ENCODE measurements at regions not wholly inside any gene's neighbourhood (a gene's known extent, or its start where the extent isn't known, plus 50 kb on each side); places are given as distances from the start of the nearest gene placed in this dataset.
A peak's percentile ranks its signal among the peaks of the same experiment; 100 is the strongest.
"Not testable (repeated sequence)": the region's sequence is repeated elsewhere in the genome, so short reads cannot be mapped to it uniquely, and the experiment has no call there.

- not testable (repeated sequence) for DNase-seq (ENCODE audit: low read depth in 3 of 3)
Observed at GRCh38 chr3:130151555-130151954, 69.9 kb downstream of the ALG1L2 start.

GRCh38 chr3:130153247-130153646 lies 71.6 kb downstream of the ALG1L2 start:
- not testable (repeated sequence) for DNase-seq (ENCODE audit: low read depth in 3 of 3)

DNA sequence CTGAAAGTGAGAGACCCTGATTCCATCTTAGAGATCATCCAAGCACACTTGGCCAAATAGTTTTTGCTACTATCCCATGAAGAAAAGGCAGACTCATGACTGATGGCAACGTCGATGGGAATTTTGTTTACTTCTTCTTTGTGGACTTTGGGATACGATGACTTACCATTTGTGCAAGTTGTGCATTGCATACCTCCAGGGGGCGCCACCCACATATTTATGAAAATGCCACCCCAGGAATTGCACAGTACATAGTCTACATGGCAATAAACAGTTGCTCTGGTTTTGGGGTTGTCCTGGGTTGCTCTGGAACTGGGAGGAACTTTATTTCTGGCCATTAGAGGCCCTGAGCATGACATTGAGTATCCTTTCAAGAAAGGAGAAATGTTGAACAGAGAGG lies 73.8 kb downstream of the ALG1L2 start:
- DNase-seq (ENCODE audit: low read depth in 3 of 3), result not testable (repeated sequence)

DNA sequence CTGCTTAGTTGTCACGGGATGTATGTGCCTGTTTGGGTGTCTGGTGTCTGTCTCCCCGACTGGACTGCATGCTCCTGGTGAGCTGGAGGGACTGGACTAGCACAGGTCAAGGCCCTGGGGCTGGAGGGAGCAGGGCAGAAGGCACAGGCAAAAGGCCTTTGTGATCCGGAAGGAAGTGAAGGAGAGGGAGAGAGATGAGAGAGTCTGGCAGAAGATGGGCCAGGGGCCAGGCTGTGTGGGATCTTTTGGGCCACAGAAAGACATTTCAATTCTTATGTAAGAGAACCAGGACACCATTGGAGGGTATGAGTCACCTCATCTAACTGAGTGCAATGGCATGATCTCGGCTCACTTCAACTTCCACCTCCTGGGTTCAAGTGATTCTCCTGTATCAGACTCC lies 85.2 kb downstream of the ALG1L2 start:
- not testable (repeated sequence) for DNase-seq (ENCODE audit: low read depth in 3 of 3)

DNA sequence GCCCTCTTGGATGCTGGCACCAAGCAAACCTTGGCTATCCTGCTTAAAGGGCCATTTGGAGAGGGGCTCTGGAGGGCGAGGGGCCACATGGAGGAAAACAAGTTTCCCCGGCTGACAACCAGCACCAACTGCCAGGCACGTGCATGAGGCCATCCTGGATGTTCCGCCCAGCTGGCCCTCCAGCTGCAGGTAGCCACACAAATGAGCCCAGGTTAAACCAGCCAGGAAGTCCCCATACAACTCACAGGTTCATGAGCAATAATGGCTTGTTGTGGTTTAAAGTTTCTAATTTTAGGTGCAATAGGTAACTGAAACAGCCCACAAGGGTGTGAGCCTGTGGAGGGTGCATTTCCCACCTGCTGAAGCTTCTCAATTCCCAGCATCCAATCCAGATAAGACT lies 93.6 kb downstream of the ALG1L2 start:
- DNase-seq (ENCODE audit: low read depth in 3 of 3), result not testable (repeated sequence)

DNA sequence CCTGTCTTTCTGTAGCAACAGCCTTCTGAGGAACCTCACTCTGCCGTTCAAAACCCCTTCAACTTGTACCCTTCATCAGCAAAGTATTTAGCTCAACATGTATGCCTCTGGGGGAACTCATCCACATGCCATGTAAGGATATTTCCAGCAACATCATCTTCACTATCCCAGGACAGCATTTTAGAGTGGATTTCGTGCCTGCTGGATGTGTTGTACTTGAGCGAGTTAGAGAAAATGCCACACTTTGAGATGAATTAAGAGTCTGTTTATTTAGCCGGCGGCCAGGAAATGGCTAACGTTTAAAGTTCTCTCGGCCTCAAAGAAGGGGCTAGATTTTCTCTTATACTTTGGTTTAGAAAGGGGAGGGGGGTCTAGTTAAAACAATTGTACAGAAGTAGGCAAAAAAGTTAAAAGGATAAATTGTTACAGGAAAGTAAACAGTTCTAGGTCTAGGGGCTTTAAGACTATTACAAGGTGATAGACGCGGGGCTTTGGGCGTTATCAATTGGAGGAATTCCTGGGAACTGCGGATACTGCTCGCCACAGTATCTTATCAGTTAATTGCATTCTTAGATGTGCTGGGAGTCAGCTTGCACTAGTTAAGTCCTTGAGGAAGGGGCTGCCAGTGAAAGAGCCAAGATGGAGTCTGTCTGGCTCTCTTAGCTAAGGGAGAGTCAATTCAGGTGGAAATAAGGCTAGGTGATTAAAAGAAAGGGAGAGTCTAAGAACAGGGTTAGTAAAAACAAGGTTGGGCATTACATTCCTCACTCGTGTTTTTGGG lies 95.0 kb downstream of the ALG1L2 start:
- not testable (repeated sequence) for DNase-seq (ENCODE audit: low read depth in 3 of 3)

DNA sequence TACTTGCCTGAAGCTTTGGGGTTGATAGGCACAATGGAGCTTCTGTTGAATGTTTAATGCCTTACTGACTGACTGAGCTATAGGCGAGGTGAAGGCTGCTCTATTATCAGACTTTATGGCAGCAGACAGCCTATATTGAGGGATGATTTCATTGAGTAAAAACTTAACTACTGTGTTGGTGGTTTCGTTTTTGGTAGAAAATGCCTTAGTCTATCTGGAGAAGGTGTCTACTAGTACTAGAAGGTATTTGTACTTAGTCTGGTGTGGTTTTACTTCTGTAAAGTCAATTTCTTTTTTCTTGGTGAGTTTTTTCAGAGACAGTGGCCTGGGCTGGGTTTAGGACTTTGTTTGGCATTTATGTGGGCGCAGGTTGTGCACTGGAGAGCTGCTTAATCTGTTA lies 97.2 kb downstream of the ALG1L2 start:
- DNase-seq (ENCODE audit: low read depth in 3 of 3), result not testable (repeated sequence)

DNA sequence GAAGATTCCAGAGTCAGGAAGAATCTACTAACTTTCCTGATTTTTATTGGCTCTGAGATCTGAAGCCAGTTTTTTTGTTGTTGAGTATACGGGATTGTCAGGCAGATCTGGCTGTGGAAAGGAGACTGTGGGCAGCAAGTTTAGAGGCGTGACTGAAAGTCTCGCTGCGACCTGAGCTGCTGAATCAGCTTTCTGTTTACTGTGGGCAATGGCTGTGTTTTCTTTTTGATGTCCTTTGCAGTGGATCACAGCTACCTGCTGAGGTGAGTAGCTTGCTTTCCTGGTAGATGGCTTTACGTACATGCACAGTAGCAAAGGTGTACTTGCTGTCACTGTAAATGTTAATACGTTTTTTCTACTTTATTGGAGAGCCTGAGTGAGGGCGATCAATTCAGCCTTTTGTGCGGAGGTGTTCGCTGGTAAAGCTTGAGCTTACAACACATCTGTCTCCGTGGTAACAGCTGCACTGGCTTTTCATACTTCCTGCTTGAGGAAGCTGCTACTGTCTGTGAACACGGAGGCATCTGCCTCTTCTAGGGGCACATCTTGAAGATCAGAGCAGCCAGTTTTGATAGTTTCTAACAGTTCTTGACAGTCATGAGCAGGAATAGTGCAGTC lies 97.8 kb downstream of the ALG1L2 start:
- peak in 2 of 3 donors; percentile 5 to 8 for DNase-seq (ENCODE audit: low read depth in 3 of 3)

- DNase-seq (ENCODE audit: low read depth in 3 of 3), result not testable (repeated sequence)
Observed at GRCh38 chr3:130182475-130182874, 100.8 kb downstream of the ALG1L2 start.

DNA sequence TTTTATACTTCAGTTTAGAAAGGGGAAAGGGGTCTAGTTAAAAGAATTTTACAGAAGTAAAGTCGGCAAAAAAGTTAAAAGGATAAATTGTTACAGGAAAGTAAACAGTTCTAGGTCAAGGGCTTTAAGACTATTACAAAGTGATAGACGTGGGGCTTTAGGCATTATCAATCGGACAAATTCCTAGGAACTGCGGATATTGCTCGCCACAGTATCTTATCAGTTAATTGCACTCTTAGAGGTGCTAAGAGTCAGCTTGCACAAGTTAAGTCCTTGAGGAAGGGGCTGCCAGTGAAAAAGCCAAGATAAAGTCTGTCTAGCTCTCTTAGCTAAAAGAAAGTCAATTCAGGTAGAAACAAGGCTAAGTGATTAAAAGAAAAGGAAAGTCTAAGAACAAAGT lies 102.1 kb downstream of the ALG1L2 start:
- DNase-seq (ENCODE audit: low read depth in 3 of 3), result not testable (repeated sequence)

GRCh38 chr3:130184152-130185024 lies 102.8 kb downstream of the ALG1L2 start:
- DNase-seq (ENCODE audit: low read depth in 3 of 3), result not testable (repeated sequence)

DNA sequence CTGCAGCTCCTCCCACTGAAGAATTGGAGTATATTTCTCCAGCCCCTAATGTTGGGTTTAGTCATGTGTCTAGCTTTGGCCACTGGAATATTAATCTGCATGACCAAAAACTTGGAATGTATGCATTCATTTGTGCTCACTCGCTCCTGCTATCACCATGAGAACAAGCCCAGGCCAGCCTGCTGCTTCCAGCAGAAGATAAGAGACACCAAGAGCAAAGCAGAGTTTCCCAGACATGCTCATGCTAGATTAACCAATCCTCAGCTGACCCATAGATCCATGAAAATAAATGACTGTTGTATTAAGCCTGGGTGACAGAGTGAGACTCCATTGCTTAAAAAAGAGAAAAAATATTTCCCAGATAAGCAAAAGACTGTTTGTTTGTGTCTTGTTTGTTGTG lies 119.6 kb downstream of the ALG1L2 start:
- not testable (repeated sequence) for DNase-seq (ENCODE audit: low read depth in 3 of 3)

DNA sequence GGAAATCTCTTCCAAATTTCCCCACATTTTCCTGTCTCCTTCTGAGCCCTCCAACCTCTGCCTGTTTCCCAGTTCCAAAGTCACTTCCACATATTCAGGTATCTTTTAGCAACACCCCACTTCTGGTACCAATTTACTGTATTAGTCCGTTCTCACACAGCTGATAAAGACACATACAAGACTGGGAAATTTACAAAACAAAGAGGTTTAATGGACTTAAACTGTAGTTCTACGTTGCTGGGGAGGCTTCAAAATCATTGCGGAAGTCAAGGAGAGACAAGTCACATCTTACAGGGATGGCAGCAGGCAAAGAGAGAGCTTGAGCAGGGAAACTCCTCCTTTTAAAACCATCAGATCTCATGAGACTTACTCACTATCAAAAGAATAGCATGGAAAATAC lies 122.0 kb downstream of the ALG1L2 start:
- DNase-seq (ENCODE audit: low read depth in 3 of 3), result not testable (repeated sequence)

- no peak for DNase-seq (ENCODE audit: low read depth in 3 of 3)
Observed at GRCh38 chr3:130227540-130227939, 117.9 kb upstream of the COL6A5 start.

DNA sequence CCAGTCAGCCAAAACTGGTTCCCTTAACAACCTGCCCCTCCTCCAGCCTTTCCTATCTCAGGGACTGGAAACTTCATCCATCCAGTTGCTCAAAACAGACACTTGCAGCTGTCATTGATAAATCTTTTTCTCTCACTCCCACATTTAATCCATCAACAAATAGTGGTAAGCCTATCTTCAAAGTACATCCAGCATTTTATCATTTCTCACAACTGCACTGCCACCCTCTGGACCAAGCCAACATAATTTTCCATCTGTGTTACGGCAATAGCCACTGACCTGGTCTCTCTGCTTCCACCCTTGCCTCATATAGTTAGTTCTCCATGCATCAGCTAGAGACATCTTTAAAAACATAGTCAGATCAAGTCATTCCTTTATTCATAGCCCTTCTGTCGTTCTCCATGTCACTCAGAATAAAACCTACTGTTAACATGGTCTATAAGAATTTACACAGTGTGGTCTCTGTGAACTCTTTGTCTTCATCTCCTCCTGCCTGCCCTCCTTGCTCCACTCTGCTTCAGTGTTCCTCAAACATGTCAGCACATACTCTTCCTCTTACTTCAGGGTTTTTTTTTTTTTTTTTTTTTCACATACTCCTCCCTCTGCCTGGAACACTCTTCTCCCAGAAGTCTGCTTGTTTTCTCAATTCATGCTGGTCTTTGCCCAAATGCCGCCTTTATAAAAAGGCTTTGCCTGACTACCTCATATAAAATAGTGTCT lies 102.5 kb upstream of the COL6A5 start:
- DNase-seq (ENCODE audit: low read depth in 3 of 3), result no peak

GRCh38 chr3:130243808-130244207 lies 101.7 kb upstream of the COL6A5 start:
- DNase-seq (ENCODE audit: low read depth in 3 of 3), result no peak

DNA sequence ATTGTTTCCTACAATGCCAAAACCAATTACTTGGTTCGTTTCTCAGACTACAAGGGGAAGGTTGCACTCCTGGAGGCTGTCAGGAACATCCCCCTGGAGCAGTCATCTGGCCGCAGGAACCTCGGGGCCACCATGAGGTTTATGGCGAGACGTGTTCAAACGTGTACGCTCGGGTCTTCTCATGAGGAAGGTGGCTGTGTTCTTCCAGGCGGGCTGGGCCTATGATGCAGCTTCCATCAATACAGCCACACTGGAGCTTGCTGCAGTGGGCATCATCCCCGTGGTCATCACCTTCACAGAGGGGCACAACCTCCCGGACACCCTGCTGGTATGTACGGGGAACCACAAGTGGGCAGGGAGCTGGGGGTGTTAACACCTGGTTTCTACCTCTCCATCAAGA lies 94.5 kb upstream of the COL6A5 start:
- DNase-seq (ENCODE audit: low read depth in 3 of 3), result no peak

DNA sequence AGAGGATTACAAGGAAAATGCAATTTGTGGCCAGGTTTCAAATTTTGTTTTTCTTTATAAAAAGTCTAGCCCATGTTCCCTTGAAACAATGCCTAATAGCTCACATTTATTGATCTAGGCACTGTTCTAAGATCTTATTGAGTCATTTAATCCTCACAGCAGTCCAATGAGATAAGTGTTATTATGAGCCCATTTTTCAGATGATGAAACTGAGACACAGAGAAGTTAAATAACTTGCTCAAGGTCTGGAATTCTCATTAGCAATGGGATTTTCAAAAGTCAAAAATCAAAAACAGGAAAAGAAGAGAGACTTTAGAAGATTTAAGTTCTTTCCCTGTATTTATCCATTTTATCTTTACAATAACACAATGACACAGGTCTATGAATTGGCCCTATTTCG lies 90.0 kb upstream of the COL6A5 start:
- DNase-seq (ENCODE audit: low read depth in 3 of 3), result no peak

DNA sequence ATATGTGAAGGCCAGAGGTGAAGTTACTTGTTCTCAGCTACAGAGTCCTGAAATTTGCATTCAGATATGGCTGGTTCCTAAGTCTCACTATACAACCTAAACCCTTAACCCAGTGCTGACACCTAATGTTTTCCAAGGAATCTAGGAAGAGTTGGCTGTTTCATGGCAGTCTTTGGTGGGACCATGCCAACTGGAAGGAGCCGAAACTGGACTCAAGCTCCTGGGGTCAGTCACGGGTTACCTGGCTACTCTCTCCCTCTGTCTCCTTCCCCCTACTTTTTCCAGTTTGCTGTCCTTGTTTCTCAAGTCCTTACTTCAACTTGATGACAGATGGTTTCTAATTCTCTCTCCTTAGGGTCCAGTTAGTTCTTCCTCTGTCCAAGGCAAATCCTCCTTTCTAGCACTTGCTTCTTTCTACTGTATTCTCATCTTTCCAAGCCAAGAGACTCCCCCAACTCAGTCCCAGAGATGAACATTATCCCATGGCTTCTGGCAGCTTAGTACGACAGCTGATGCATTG lies 88.6 kb upstream of the COL6A5 start:
- no peak for DNase-seq (ENCODE audit: low read depth in 3 of 3)

DNA sequence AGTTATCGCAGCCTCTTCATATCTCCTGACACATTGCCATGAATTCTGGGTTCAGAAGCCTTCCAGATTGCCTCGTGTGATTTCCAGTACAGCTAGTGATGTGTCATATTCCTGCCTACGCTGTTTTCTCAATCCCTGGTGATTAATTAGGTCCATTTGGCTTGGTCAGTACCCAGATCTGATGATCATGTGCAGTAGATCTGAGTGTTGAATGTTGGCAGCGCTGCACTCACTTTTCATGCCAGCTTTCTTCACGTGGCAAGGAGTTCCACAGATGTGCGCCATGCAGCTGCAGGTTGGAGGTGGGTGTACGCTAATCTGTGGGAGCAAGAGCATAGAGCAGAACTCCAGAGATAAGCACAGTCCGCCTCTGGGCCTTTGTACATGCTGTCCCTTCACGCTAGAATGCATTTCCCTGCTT lies 86.9 kb upstream of the COL6A5 start:
- DNase-seq (ENCODE audit: low read depth in 3 of 3), result no peak

DNA sequence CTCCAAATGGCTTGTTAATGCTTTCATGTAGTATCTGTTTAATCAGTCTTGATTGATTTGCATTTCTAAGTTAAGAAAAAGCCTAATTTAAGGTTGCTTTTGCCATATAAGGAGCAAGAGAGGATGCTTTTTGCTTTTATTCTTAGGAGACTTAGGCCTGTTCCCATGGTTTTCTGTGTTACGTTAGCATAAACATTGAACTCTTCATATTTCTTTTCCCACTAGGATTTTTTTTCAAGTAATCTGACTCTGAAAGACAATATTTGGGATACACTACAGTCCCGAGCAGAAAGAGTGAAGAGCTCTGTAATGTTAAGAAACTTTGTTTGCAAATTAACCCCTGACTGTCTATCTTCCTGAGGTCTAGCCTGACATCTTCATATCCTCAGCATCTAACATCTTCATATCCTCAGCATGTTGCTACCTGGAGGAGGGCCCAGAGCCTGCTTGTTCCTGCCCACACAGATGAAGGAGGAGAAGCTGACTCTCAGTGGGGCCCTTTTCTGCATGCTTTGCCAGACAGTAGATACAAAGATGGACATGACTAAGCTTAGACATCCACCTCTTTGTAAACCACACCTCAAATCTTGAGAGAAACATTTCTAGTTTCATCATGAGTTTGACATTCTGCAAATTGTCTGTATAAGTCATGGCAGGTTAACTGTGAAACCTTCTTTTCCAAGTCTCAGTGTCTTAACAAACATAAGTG lies 86.2 kb upstream of the COL6A5 start:
- DNase-seq (ENCODE audit: low read depth in 3 of 3), result no peak
